OCI-LY3 (cell line): ENCODE measurements at regions not wholly inside any gene's neighbourhood (a gene's known extent, or its start where the extent isn't known, plus 50 kb on each side); places are given as distances from the start of the nearest gene placed in this dataset.

Experiments
- CTCF ChIP-seq: fragments of 200-600, 300-600 bp; sonication (generic); IDR thresholded peaks from 2 replicates; pipeline ENCODE4 v1.5.1; 2014; ENCODE audit warnings: antibody characterized with exemption, low read length, low read depth
- EZH2phosphoT487 ChIP-seq: fragments of 200-600 bp; shearing (Covaris generic); IDR thresholded peaks from 2 replicates; pipeline ENCODE4 v1.6.1; 2018; ENCODE audit warnings: antibody characterized with exemption, mixed run types, low read depth

DNA sequence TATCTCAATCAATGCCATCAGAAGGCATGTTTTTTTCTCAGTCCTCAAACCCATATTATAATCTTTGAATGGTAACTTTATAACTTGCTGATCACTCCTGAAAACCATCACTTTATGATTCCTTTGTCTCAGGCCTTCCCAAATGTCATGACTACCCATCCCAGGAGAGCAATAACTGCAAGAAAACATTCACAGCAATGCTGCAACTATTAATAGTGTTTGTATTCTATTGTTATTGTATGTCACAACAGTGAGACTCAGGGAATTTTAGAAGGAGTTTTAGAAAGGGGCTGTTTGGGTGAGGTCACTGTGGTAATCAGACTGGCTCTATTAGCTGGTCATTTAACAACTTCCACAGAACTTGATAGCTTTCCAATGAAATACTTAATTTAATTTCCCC, 301.4 kb upstream of the TBX18 start:
- no peak for TF ChIP-seq CTCF
- TF ChIP-seq EZH2phosphoT487, result no peak
